A172 (cell line): ENCODE measurements at regions not wholly inside any gene's neighbourhood (a gene's known extent, or its start where the extent isn't known, plus 50 kb on each side); places are given as distances from the start of the nearest gene placed in this dataset.
A peak's percentile ranks its signal among the peaks of the same experiment; 100 is the strongest.

Experiments used
- DNase-seq: peaks from one replicate; pipeline ENCODE4 v3.0.0-alpha.2; 2015; ENCODE audit warnings: low spot score

DNA sequence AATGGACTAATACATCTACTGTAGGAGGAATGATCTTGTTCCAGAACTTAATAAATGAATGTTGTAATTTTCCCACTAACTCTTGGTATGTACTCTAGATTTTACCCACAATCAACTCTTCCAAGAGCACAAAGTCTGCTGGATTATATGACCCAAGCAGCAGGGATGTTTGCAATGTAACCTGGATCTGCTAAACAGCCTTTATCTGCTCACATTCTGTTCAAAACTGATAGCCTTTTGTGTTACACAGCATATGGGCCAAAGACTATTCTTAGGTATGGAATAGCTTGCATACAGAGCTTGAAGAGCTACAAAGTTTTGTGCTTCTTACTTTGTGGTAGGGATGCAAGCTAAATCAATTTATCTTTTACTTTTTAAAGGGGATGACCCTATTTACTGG, 213.7 kb upstream of the DCN start:
- DNase-seq = no peak

DNA sequence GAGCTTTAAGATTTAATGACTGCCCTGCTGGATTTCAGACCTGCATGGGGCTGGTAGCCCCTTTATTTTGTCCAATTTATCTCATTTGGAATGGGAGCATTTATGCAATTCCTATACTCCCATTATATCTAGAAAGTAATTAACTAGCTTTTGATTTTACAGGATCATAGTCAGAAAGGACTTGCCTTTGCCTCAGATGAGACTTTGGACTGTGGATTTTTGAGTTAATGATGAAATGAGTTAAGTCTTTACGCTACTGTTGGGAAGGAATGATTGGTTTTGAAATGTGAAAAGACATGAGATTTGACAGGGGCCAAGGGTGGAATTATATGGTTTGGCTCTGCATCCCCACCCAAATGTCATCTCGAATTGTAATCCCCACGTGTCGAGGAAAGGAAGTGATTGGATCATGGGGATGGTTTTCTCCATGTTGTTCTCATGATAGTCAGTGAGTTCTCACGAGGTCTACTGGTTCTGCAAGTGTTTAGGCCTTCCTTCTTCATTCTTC, 213.1 kb upstream of the DCN start:
- DNase-seq = no peak

DNA sequence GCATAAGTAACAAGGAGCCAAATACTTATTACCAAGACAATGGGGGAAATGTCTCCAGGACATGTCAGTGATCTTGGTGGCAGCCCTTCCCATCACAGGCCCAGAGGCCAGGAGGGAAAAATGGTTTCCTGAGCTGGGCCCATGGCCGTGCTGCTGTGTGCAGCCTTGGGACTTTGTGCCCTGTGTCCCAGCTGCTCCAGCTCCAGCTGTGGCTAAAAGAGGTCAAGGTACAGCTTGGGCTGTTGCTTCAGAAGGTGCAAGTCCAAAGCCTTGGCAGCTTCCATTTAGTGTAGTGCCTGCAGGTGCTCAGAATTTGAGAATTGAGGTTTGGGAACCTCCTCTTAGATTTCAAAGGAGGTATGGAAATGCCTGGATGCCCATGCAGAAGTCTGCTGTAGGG, 212.3 kb upstream of the DCN start:
- no peak for DNase-seq

DNA sequence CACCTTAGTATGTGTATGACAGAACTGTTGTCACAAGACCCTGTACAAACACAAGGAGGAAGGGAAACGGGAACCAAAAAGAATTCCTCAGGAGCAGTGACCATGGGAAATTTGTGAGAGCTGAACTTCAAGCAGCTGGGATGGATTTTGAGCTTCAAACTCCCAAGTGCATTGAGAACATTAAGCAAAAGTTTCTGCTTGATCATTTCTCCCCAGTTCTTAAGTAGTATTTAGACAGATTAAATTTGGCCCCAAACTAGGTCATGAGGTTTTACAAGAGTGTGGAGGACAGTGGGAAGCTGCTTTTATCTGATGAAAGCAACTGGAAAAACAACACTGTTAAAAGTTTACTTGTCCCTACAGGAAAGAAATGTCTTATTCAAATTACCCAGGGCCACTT, 206.0 kb upstream of the DCN start:
- DNase-seq = no peak

DNA sequence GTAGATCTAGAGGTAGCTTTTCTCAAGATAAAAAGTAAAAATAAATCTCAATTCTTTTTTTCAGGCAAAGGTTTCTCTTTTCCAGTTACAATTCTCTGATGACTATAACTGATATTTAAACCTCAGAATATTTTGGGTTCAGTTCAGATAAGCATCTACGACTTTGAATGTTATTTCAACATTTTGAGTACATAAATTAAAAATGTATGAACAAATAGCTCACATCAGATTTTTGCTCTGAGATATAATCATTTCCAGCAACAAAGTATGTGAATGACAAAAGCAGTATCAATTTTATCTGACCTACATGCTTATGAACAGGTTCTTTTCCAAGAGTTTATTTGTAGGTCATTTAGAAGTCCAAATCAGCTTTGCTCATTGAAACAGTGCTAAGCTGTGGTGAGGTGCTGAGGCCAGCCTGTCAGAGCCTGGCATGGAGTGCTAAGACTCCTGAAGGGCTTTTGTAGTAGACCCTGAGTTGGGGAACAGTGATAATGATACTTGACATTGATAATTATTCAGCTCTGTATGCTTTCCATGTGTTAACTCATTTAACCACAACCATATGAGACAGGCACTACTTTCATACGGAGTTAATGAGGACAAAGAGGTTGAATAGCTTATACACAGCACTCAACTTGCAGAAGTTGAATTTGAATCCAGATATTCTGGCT, 205.0 kb upstream of the DCN start:
- no peak for DNase-seq

DNA sequence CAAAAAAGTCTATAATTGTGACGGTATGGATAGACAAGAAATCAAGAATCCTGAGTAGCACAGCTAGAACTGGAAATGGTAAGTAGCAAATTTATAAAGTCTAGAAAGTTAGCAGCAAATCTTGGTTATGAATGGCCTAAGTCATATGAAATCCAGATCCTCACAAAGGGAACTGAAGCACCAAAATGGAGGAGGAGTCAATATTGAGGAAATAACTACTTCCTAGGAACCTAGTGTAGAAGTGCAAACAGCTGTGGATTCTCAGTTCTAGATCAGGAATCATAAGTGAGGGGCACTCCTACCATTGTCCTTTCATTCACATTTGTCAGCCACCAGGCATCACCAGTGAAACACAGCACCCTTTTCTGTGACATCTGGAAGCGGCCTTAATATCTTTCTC, 202.2 kb upstream of the DCN start:
- DNase-seq = no peak

DNA sequence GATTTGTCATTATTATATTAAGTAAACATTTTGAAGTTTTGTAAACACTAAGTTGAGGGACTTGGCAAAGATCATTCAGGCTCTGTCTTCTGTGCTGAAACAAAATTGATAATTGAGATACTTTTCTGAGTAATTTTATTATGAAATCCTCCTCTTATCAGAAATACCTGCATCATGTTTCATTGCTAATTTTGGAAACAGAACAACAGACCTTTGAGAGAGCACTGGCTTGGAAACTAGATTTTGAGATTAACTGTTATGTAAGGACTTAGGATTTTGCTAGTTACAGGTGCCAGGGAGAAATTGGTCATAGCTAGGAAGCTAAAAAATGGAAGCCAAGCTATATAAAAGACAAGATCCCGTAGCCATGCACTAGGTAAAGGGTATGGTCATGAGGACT, 201.7 kb upstream of the DCN start:
- no peak for DNase-seq

DNA sequence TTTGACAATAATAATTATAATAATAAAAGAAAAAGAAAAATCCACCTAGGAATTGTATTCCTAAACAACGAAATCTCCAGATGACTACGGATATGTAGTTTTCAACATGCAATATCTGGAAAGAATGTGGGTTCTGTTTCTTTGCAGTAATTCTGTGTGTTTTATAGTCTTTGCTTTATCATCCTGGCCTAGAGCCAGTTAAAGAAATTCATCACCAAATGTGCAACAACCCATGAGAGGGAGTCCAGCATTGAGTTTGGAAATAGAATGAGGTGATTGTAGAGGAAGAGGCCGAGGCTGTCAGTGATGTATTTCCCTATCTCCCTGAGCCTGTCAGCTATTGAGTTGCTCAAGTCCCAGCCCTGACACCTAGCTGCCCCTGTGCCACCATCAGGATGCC, 200.5 kb upstream of the DCN start:
- DNase-seq = no peak

DNA sequence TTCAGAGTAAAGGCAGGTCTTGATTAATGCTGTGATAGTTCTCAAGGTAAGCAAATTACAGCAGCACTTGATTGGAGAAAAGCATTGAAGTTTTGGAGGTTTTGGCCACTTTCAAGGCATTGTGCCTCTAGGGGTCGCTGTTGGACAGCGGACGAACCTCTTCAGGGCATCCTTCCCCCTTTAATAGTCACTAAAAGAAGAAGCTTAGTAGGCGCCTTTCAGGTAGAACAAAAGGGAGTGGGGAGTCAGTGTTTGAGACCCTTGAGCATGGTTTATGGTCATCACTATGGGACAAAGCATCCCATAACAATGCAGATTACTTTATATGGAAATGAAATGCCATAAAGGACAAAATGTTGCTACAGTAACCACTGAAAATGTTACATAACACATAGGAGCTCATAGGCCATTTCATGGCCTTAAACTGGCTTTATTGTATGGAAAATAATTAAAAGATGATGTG, 199.5 kb upstream of the DCN start:
- DNase-seq = peak; percentile 77

DNA sequence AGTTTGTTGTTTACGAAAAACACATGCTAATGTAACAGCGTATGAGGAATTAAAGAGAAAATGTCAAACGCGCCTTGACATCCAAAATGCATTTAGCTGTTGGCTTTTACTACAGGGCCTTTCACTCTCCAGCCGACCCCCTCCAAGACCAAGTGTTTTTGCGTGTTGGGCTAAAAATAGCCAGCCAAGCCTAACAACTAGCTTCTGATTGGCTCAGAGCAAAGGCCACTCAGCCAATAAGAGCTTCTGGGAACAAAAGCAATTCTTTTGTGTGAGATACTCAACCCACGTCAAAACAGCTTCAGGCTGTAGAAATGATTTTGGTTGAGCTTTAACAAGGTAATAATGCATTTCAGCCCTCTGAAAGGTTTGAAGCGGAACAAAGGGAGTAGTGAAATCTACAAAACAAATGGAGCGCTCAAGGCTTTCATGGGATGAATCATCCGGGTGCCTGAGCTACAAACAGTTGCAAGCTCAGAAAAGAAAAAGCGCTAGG, 198.7 kb upstream of the DCN start:
- DNase-seq = peak; percentile 61

DNA sequence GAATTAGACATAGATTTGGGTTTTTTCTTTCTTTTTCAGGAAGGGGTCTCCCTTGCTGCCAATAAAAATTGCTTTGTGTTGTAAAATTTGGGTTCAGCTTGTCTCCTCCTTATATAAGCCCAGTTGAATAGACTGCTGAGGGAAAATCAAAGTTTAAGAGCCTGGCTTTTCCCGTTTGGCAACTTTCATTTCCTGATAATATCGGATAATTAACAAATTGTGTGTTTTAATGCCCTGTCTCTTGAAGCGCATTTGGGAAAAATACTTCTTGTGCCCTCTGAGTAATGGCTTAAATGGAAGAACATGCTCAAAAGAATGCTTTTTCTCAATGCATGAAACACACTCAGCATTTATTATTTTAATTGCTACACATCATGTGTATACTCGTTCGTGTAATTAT, 198.0 kb upstream of the DCN start:
- DNase-seq = no peak

DNA sequence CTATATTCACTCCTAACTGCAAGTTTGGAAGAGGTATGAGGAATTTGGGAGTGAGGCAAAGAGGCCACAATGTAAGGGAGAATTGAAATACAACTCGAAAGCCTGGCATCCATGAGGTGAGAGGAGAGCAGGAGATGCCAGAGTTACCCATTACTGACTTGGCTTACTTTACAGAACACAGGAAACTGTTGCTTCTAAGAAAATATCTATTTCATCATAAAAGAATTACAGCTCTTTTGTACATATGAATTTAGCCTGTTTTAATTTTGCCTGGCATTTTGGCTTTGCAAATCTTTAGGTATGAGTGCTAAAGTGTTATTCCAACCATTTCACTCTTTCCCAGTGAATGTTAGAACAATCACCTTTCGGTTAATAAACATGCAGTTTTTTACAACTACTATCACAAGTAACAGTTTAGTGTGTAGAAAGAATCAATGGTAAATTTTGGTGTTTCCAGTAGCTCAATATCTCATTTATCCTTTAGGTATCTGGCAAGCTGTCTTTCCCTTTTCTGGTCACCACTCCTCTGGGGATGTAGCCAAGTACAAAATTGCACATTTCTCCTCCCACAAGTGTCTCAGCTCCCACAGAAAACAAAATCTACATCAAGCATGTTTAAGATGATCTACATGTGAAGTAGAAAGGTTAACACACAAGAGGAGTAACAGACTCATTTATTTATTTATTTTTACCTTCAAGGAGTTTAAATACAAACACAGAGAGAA, 196.6 kb upstream of the DCN start:
- DNase-seq = no peak

DNA sequence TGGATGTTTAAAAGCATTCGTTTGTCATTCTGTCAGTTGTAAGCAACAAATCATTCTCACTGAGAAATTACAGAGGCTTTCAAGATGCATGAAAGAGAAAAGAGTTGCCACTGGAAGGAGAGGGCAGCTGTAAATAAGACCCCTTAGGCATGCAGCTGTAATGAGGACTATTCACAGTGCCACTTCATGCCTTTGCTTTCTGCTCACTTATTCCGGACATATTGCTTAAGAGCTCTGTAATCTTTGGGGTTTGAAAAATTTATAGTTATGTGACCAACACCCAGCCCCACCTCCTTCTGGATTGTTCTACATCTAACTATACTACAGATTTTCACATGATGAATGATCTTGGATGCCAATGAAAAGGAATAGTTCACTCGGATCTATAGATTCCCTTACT, 194.8 kb upstream of the DCN start:
- no peak for DNase-seq

DNA sequence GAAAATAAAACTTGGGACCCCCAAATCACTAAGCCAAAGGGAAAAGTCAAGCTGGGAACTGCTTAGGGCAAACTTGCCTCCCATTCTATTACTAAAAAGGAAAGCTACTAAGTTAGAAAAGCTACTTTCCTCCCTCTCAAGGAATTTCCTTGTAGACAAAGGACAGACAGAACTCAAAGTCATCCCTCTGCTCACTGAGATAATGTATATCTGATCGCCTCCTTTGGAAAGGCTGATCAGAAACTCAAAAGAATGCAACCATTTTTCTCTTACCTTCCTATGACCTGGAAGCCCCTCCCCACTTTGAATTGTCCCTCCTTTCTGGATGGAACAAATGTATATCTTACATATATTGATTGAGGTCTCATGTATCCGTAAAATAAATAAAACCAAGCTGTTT, 190.5 kb upstream of the DCN start:
- no peak for DNase-seq

DNA sequence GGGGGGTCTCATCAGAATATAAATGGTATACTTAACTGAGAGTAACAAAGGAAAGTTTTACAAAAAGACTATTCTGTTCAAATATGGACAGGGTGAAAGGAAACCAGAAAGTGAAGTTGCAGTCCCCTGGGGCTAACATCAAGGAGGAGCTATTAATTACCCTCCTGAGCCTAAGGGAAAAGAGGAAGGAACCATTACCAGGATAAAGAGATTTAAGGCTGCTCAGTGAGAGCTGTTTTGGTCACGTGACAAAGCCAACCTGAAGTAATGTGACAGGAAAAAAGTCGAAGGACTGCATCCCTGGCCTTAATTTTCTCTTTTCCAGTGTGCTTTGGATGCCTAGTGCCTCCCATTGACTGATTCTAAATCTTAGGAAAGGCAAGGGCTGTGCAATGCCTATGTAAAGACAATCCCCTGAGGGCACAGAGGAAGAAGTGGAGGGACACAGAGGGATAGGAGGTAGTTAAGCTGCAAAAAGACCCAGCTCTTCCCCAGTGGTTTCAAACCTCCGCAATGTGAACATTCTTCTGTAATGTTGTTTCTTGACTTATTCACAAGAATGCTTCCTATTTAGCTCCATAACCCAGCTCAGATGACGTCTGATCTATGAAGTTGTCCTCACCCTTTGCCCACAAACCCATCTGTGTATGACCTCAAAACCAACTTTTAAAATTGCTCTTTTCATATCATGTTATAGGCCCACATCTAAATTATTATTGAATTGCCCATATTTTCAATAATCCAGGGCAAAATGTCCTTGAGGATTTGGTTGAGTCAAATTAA, 187.7 kb upstream of the DCN start:
- no peak for DNase-seq

DNA sequence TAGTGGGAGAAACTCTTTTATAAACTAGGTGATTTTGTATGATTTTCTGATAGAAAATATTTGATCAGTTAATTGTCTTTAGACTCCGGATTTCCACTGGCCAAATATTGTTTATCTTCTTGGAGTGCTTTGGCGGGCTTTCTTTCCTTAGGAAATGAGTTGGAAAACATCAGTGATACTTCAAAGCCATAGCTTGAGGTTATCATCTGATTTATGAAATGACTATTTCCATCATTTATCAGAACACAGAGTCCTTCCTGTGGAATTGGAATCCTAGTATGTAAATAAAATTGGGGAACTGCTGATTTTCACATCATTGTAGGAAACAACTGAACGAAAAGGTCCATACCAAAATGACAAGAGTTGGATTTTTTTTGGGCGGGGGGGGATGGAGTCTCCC, 186.0 kb upstream of the DCN start:
- DNase-seq = no peak

DNA sequence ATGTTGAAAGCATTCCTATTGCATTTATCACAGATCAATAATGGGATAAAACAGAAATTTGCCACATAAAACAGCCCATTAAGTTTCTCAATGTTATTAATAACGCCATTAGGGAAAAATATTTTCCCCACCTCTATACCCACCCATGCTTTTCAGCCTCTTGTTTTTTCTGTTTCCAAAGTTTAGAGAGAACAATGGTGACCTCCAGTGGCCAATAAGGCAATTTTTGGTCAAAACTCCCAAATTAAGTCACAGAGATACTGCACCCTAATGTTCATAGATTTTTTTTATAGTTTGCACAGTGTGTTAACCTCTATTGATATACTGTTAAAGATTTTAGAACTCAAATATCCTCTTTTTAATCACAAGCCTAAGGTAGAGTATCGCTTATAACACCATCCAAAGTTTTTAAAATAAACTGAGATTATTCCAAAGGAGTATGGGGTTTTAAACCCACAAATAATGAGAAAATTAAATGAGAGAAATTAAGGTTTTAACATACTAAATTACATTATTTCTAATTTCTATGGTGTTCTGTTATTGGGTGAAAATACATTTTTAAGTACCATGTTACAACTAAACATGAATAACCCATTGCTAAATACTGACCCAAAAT, 184.7 kb upstream of the DCN start:
- no peak for DNase-seq

DNA sequence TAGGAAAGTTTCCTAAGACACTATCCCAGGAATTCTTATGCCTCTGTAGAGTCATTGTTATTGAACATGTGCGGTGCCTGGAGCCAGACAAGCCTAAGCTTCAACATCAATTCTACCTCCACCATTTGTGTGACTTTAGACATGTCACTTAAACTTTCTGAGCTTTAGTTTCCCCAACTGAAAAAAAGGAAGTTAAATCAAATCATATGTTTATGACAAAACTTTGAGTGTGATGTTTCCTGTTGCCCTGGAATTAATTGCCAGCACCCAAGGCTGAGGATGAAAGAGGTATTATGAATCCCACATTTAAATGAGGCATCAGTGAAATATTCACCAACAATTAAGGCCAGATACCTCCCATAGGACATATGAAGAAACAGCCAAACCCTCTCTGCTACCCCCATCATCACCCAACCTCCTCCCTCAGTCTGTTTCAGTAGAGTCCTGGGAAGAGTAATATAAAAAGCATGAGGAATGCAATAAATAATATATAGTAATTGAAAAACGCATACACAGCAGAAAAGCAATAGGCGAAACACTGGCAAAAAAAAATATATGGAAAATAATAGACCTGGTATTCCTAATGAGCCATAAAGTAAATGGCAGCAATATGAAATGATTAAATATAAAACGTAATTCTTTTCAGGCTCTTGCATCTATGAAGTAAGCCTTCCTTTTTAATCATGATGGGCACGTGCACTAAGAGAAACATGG, 182.0 kb upstream of the DCN start:
- DNase-seq = no peak

DNA sequence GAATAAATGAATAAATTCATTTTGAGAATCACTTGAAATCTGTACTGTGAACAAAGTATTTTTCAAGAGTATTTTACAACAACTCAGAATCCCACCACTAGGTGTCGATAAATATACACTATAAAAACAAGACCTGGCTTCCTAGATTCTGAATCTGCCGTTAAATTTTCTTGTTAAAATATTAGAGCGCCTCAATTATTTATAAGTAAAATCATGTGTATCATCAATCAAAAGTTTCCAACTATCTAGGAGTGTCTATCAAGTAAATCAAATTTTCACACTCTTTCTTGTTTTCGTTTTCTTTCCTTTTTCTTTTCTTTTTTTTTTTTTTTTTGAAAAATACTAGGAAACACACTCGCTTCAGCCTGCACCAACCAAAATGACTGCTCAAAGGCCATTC, 179.2 kb upstream of the DCN start:
- peak; percentile 44 for DNase-seq

DNA sequence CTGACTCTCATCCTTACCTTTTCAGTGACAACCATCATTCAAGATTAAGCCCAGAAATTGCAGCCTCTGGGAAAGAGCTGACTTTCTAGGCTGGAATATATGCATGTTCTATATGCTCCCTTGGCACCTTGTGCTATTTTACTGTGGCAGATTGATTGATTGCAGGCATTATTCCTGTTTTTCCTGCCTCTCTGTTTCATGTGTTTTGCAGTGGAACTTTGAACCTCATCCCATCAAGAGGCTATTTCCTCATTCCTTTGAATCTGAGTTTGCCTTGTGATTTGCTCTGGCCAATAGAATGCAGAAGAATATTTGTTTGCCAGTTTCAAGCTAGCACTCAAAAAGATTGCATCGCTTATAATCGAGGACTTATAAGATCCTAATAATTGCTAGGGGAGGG, 174.8 kb upstream of the DCN start:
- no peak for DNase-seq

DNA sequence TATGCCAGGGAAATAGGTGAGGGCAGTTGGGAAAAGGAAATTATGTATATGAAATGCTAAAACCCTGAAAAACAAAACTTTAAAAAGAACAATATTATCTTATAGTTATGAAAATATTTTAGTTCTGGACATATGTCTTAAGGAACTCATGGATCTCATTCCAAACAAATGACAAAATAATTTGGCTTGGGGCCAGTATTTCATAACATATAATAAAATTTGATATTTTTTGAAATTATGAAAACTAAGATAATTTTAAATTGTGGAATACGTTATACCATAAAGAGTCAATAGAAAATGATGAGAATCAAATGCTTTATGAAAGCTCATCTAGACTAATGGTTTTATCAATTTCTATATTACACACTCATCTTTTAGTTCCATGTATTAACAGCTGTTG, 173.8 kb upstream of the DCN start:
- no peak for DNase-seq
